Sigmoid colon (tissue), 6 donors: ENCODE measurements at regions not wholly inside any gene's neighbourhood (a gene's known extent, or its start where the extent isn't known, plus 50 kb on each side); places are given as distances from the start of the nearest gene placed in this dataset.

Source experiments
- DNase-seq: peaks from one replicate; pipeline ENCODE4 v3.0.0-alpha.2; 2019
- H3K27ac ChIP-seq, 4 donors: fragments of 200-600 bp; sonication (generic); one replicate each; pipeline ENCODE4 v1.5.1; 2016 to 2019; ENCODE audit warnings: mild to moderate bottlenecking in 1 of 4
- H3K27me3 ChIP-seq, 3 donors: fragments of 200-600 bp; sonication (generic); one replicate each; pipeline ENCODE4 v1.5.1; 2019; ENCODE audit warnings: mild to moderate bottlenecking in 1 of 3
- H3K36me3 ChIP-seq, 4 donors: fragments of 200-600 bp; sonication (generic); one replicate each; pipeline ENCODE4 v1.5.1; 2016 to 2019
- H3K4me1 ChIP-seq, 4 donors: fragments of 200-600 bp; sonication (generic); one replicate each; pipeline ENCODE4 v1.5.1; 2017 to 2019
- H3K4me3 ChIP-seq, 4 donors: fragments of 200-600 bp; sonication (generic); one replicate each; pipeline ENCODE4 v1.5.1; 2017 to 2019; ENCODE audit warnings: mild to moderate bottlenecking in 2 of 4, moderate library complexity in 1 of 4
- H3K9me3 ChIP-seq, 4 donors: fragments of 200-600 bp in 3 of 4; sonication (generic) in 3 of 4; one replicate each; pipeline versions ENCODE4 v1.5.1 to v1.6.1; 2013 to 2019
- EP300 ChIP-seq, 4 donors: sonication (generic); formaldehyde crosslinking; IDR thresholded peaks; one replicate each; pipeline ENCODE4 v1.6.1; 2017; ENCODE audit warnings: antibody characterized with exemption in 4 of 4
- POLR2A ChIP-seq, 2 donors: fragments of 450-650 bp; IDR thresholded peaks; one replicate each; pipeline ENCODE4 v1.6.1; 2016; ENCODE audit warnings: antibody characterized with exemption in 2 of 2, mild to moderate bottlenecking in 2 of 2, moderate library complexity in 2 of 2
- POLR2AphosphoS5 ChIP-seq, 4 donors: sonication (generic); formaldehyde crosslinking; IDR thresholded peaks; one replicate each; pipeline ENCODE4 v1.6.1; 2017; ENCODE audit warnings: antibody characterized with exemption in 4 of 4
- WGBS, 2 donors: extraction: QIAGEN DNeasy Blood & Tissue Kit; methylation state at CpG; one replicate each; pipeline ENCODE4 v1.1.7; 2013; 5-methylcytosine and 5-hydroxymethylcytosine counted together
- intact Hi-C: fragments of 100-400 bp; cut with DNase I; formaldehyde crosslinking; loops from one replicate; pipeline ENCODE4 v1.15.1; 2023
- TF ChIP-seq, protein P1 (sequence below), 4 experiments: fragments of 450-650 bp in 3 of 4; fragments of 200-600 bp in 1 of 4; IDR thresholded peaks; one replicate each; pipeline ENCODE4 v1.5.1; 2016 to 2019; ENCODE audit warnings: antibody characterized with exemption in 4 of 4, mild to moderate bottlenecking in 3 of 4, moderate library complexity in 2 of 4
- donor health status: healthy with polysubstance abuse.
- donor health status: healthy.

DNA sequence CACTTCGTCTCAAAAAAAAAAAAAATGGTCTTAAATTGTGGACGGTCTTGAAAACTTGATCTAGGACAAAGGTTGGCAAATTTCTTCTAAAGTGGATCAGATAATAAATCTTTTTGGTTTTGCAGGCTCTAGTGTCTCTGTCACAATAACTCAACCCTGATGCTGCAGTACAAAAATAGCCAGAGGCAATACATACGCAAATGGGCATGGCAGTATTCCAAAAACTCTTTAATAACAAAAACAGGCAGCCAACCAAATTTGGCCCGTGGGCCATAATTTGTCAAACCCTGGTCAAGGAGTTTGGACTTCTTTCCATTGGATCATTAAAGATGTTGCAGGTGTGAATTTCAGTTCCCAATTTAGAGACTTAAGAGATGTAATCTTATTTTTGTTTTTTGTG, 93.5 kb upstream of the MRI1 start:
- H3K27me3 ChIP-seq = peaks cover 0 to 4% (median 0%) of the 10 kb centered on the region in 3 donors
- no peak overlapping the region for H3K4me3 ChIP-seq
- no peak overlapping the region for H3K27ac ChIP-seq
- WGBS, 2 donors = 80 to 83% methylated on average over 4 of the region's 4 CpGs
- H3K36me3 ChIP-seq = no peaks in the 10 kb centered on the region
- intact Hi-C loops = no loop called here
- H3K4me1 ChIP-seq = no peaks in the 10 kb centered on the region
- no peaks in the 10 kb centered on the region for H3K9me3 ChIP-seq
- TF ChIP-seq, protein P1, sequence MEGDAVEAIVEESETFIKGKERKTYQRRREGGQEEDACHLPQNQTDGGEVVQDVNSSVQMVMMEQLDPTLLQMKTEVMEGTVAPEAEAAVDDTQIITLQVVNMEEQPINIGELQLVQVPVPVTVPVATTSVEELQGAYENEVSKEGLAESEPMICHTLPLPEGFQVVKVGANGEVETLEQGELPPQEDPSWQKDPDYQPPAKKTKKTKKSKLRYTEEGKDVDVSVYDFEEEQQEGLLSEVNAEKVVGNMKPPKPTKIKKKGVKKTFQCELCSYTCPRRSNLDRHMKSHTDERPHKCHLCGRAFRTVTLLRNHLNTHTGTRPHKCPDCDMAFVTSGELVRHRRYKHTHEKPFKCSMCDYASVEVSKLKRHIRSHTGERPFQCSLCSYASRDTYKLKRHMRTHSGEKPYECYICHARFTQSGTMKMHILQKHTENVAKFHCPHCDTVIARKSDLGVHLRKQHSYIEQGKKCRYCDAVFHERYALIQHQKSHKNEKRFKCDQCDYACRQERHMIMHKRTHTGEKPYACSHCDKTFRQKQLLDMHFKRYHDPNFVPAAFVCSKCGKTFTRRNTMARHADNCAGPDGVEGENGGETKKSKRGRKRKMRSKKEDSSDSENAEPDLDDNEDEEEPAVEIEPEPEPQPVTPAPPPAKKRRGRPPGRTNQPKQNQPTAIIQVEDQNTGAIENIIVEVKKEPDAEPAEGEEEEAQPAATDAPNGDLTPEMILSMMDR (IDR thresholded peaks at IDR 0.05) = no peak
- TF ChIP-seq POLR2AphosphoS5 (IDR thresholded peaks at IDR 0.05) (no peak), EP300 (IDR thresholded peaks at IDR 0.05) (no peak), POLR2A (IDR thresholded peaks at IDR 0.05) (no peak)
- no peak for DNase-seq

DNA sequence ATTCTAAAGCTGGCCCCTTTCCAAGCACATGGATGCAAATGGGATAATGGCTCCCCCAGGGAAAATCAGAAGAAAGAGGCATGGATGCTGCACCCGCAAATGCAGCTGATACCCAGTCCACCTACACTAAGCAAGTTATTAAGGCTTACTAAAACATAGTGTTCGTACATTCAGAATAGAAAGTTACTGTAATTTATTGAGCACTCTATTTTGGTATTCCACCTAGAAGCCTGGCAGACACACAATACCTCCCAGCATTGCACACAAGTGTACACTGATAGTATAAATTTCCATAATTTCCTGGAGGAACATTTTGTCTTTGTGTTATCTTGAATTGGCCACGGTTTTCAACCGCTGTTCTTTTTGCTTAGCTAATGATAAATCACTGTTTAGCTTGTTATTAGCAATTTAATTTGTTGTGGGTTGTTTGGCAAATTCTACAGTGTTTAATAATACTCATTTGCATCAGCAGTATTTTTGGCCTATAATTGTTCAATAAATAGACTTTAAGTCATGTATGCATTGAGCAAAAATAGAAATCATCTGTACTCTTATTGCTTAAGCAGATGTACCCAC, 94.5 kb upstream of the MRI1 start:
- DNase-seq = no peak
- intact Hi-C loops = no loop called here
- Histone ChIP-seq H3K9me3 (no peaks in the 10 kb centered on the region), H3K27ac (no peak overlapping the region), H3K4me3 (no peak overlapping the region), H3K36me3 (no peaks in the 10 kb centered on the region), H3K27me3 (peaks cover 0 to 4% (median 0%) of the 10 kb centered on the region in 3 donors), H3K4me1 (no peaks in the 10 kb centered on the region)
- TF ChIP-seq, protein P1 (IDR thresholded peaks at IDR 0.05) = no peak
- TF ChIP-seq POLR2AphosphoS5 (IDR thresholded peaks at IDR 0.05) = no peak
- TF ChIP-seq POLR2A (IDR thresholded peaks at IDR 0.05) = no peak
- TF ChIP-seq EP300 (IDR thresholded peaks at IDR 0.05) = no peak
- 79 to 91% methylated on average over 4 of the region's 4 CpGs for WGBS, 2 donors

DNA sequence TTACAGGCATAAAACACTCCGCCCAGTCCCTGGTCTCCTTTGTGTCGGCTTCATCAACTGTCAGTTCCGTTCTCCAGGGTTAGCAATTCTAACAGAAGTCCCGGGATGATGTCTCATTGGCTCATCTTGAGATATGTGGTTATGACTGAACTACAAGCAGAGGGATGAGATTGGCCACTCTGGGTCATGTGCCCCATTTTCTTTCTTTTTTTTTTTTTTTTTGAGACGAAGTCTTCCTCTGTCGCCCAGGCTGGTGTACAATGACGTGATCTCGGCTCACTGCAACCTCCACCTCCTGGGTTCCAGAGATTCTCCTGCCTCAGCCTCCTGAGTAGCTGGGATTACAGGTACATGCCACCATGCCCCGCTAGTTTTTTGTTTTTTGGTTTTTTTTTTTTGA, 95.4 kb upstream of the MRI1 start:
- no peak overlapping the region for H3K27ac ChIP-seq
- no peak overlapping the region for H3K4me3 ChIP-seq
- no peaks in the 10 kb centered on the region for H3K9me3 ChIP-seq
- peaks cover 0 to 4% (median 0%) of the 10 kb centered on the region in 3 donors for H3K27me3 ChIP-seq
- H3K4me1 ChIP-seq = no peaks in the 10 kb centered on the region
- no peaks in the 10 kb centered on the region for H3K36me3 ChIP-seq
- no peak for DNase-seq
- TF ChIP-seq, protein P1 (IDR thresholded peaks at IDR 0.05) = no peak
- TF ChIP-seq POLR2A (IDR thresholded peaks at IDR 0.05) (no peak), POLR2AphosphoS5 (IDR thresholded peaks at IDR 0.05) (no peak), EP300 (IDR thresholded peaks at IDR 0.05) (no peak)
- WGBS, 2 donors = 91 to 93% methylated on average over 9 of the region's 9 CpGs
- intact Hi-C loops = no loop called here

DNA sequence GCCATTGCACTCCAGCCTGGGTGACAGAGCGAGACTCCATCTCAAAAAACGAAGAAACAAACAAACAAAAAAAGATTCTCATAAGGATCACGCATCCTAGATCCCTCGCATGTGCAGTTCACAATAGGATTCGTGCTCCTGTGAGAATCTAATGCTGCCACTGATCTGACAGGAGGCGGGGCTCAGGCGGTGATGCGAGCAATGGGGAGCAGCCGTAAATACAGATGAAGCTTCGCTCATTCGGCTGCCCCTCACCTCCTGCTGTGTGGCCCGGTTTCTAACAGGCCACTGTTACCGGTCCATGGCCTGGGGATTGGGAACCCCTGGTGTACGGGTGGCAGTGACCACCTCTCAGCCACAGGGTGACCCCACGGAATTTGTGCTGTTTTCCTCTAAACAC, 98.2 kb upstream of the MRI1 start:
- no peak for TF ChIP-seq POLR2AphosphoS5 (IDR thresholded peaks at IDR 0.05)
- no peak for TF ChIP-seq EP300 (IDR thresholded peaks at IDR 0.05)
- TF ChIP-seq POLR2A (IDR thresholded peaks at IDR 0.05) = no peak
- TF ChIP-seq, protein P1 (IDR thresholded peaks at IDR 0.05) = no peak
- Histone ChIP-seq H3K27me3 (peaks cover 0 to 4% (median 0%) of the 10 kb centered on the region in 3 donors), H3K36me3 (no peaks in the 10 kb centered on the region), H3K4me3 (no peak overlapping the region), H3K27ac (no peak overlapping the region), H3K9me3 (no peaks in the 10 kb centered on the region), H3K4me1 (no peaks in the 10 kb centered on the region)
- 72 to 88% methylated on average over 15 of the region's 15 CpGs for WGBS, 2 donors
- DNase-seq = no peak
- intact Hi-C loops = no loop called here
